Esophagus squamous epithelium (tissue), 5 donors: ENCODE measurements at regions not wholly inside any gene's neighbourhood (a gene's known extent, or its start where the extent isn't known, plus 50 kb on each side); places are given as distances from the start of the nearest gene placed in this dataset.

Experiments used
- DNase-seq: peaks from one replicate; lab custom pipeline; 2025; lab: John Stamatoyannopoulos, UW
- H3K27ac ChIP-seq, 4 donors: fragments of 200-600 bp; sonication (generic); one replicate each; pipeline ENCODE4 v1.5.1; 2016 to 2019; ENCODE audit warnings: mild to moderate bottlenecking in 1 of 4
- H3K27me3 ChIP-seq, 4 donors: fragments of 200-600 bp; sonication (generic); 1 replicate in 3 of 4; 2 replicates in 1 of 4; pipeline versions ENCODE4 v1.5.1 to v1.6.0; 2017 to 2021; ENCODE audit warnings: antibody characterized with exemption in 1 of 4
- H3K36me3 ChIP-seq, 3 donors: fragments of 200-600 bp; sonication (generic); one replicate each; pipeline ENCODE4 v1.5.1; 2016 to 2019
- H3K4me1 ChIP-seq, 3 donors: fragments of 200-600 bp; sonication (generic); one replicate each; pipeline ENCODE4 v1.5.1; 2017 to 2019
- H3K4me3 ChIP-seq, 4 donors: fragments of 200-600 bp; sonication (generic); 1 replicate in 3 of 4; 2 replicates in 1 of 4; pipeline ENCODE4 v1.5.1; 2016 to 2019; ENCODE audit warnings: mild to moderate bottlenecking in 2 of 4, moderate library complexity in 1 of 4
- H3K9me3 ChIP-seq, 3 donors: fragments of 200-600 bp; sonication (generic); one replicate each; pipeline ENCODE4 v1.5.1; 2016 to 2019
- CTCF ChIP-seq, 6 experiments: fragments of 450-650 bp in 4 of 6; fragments of 200-600 bp in 2 of 6; sonication (generic) in 2 of 6; IDR thresholded peaks; one replicate each; pipeline ENCODE4 v1.5.1; 2016 to 2019; ENCODE audit warnings: antibody characterized with exemption in 6 of 6, mild to moderate bottlenecking in 4 of 6, moderate library complexity in 4 of 6
- POLR2A ChIP-seq, 4 donors: fragments of 450-650 bp; IDR thresholded peaks; one replicate each; pipeline ENCODE4 v1.6.1; 2017; ENCODE audit warnings: antibody characterized with exemption in 4 of 4, mild to moderate bottlenecking in 4 of 4, moderate library complexity in 3 of 4
- WGBS, 2 donors: methylation state at CpG; one replicate each; pipeline ENCODE4 v1.1.5; 2018; 5-methylcytosine and 5-hydroxymethylcytosine counted together
- intact Hi-C: fragments of 100-400 bp; cut with DNase I; formaldehyde crosslinking; loops from one replicate; pipeline ENCODE4 v1.15.0; 2022
- donor health status: DM: yes; HTN: yes; CAD: no.

GRCh38 chr18:27794181-27794926 is 382.6 kb downstream of the CDH2 start:
- Histone ChIP-seq H3K27me3 (no peaks in the 10 kb centered on the region), H3K27ac (no peak overlapping the region), H3K4me1 (peaks cover 0 to 6% (median 3%) of the 10 kb centered on the region in 3 donors), H3K36me3 (no peaks in the 10 kb centered on the region), H3K9me3 (no peaks in the 10 kb centered on the region), H3K4me3 (no peak overlapping the region)
- 80 to 81% methylated on average over 2 of the region's 2 CpGs for WGBS, 2 donors
- intact Hi-C loops = no loop called here
- TF ChIP-seq POLR2A (IDR thresholded peaks at IDR 0.05) (no peak), CTCF (IDR thresholded peaks at IDR 0.05) (no peak)
- DNase-seq = no peak

GRCh38 chr18:27793013-27793785 is 383.7 kb downstream of the CDH2 start:
- TF ChIP-seq CTCF (IDR thresholded peaks at IDR 0.05) = no peak
- no peak for TF ChIP-seq POLR2A (IDR thresholded peaks at IDR 0.05)
- 76 to 80% methylated on average over 7 of the region's 7 CpGs for WGBS, 2 donors
- Histone ChIP-seq H3K9me3 (no peaks in the 10 kb centered on the region), H3K36me3 (no peaks in the 10 kb centered on the region), H3K27ac (no peak overlapping the region), H3K27me3 (no peaks in the 10 kb centered on the region), H3K4me1 (peaks cover 0 to 11% (median 3%) of the 10 kb centered on the region in 3 donors), H3K4me3 (no peak overlapping the region)
- intact Hi-C loops = no loop called here
- DNase-seq = no peak

GRCh38 chr18:27789406-27789805 is 387.5 kb downstream of the CDH2 start:
- DNase-seq = no peak
- Histone ChIP-seq H3K9me3 (no peaks in the 10 kb centered on the region), H3K4me1 (peaks cover 0 to 11% (median 3%) of the 10 kb centered on the region in 3 donors), H3K27me3 (no peaks in the 10 kb centered on the region), H3K27ac (no peak overlapping the region), H3K36me3 (no peaks in the 10 kb centered on the region), H3K4me3 (no peak overlapping the region)
- intact Hi-C loops = no loop called here
- no peak for TF ChIP-seq CTCF (IDR thresholded peaks at IDR 0.05)
- no peak for TF ChIP-seq POLR2A (IDR thresholded peaks at IDR 0.05)
- 18 to 46% methylated on average over 1 of the region's 1 CpG for WGBS, 2 donors

- TF ChIP-seq POLR2A (IDR thresholded peaks at IDR 0.05) = no peak
- TF ChIP-seq CTCF (IDR thresholded peaks at IDR 0.05) = no peak
These were observed 389.4 kb downstream of the CDH2 start for GRCh38 chr18:27787547-27787946.

More at GRCh38 chr18:27787547-27787946, 389.4 kb downstream of the CDH2 start:
- Histone ChIP-seq H3K4me1 (peaks cover 0 to 11% (median 3%) of the 10 kb centered on the region in 3 donors), H3K27ac (no peak overlapping the region), H3K27me3 (no peaks in the 10 kb centered on the region), H3K36me3 (no peaks in the 10 kb centered on the region), H3K9me3 (no peaks in the 10 kb centered on the region), H3K4me3 (no peak overlapping the region)
- no peak for DNase-seq
- intact Hi-C loops = no loop called here
- 29 to 53% methylated on average over 1 of the region's 1 CpG for WGBS, 2 donors
